SK-N-SH (cell line): ENCODE measurements at regions not wholly inside any gene's neighbourhood (a gene's known extent, or its start where the extent isn't known, plus 50 kb on each side); places are given as distances from the start of the nearest gene placed in this dataset.

Experiments
- GABPA ChIP-seq: IDR thresholded peaks from 2 replicates; pipeline ENCODE4 v1.4.0; 2012; ENCODE audit warnings: low read depth, mild to moderate bottlenecking
- RFX5 ChIP-seq: IDR thresholded peaks from 2 replicates; pipeline ENCODE4 v1.6.1; 2012; ENCODE audit warnings: mild to moderate bottlenecking, improper control_type of control experiment, low read length
- SIN3A ChIP-seq: IDR thresholded peaks from 2 replicates; pipeline ENCODE4 v1.6.1; 2012; ENCODE audit warnings: low read depth, mild to moderate bottlenecking, low read length, moderate library complexity, borderline replicate concordance
- SMC3 ChIP-seq: IDR thresholded peaks from 2 replicates; pipeline ENCODE4 v1.6.1; 2012; ENCODE audit warnings: low read depth, low read length, improper control_type of control experiment
- TEAD4 ChIP-seq: IDR thresholded peaks from 2 replicates; pipeline ENCODE4 v1.4.0; 2012; ENCODE audit warnings: mild to moderate bottlenecking, borderline replicate concordance; ENCODE audit not compliant: insufficient read depth
- TF ChIP-seq, protein P1 (sequence below): fragments of 200-600 bp; sonication (generic); IDR thresholded peaks from 2 replicates; pipeline ENCODE4 v1.6.1; 2017; ENCODE audit warnings: antibody characterized with exemption, mild to moderate bottlenecking, moderate library complexity

DNA sequence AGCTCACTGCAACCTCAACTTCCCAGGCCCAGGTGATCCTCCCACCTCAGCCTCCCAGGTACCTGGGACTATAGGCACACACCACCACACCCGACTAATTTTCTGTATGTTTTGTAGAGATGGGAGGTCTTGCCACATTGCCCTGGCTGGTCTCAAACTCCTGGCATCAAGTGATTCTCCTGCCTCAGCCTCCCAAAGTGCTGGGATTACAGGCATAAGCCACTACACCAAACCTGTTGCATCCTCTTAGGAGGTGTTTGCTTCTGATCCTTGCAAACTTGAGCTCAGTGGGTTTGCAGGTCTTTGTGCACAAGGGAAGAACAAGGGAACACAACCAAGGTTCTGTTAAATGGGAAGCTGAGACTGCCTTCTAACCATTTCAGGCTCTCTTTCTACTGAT is 184.6 kb downstream of the ARHGAP12 start:
- no peak for TF ChIP-seq TEAD4
- TF ChIP-seq SMC3 = no peak
- TF ChIP-seq SIN3A = no peak
- TF ChIP-seq, protein P1, sequence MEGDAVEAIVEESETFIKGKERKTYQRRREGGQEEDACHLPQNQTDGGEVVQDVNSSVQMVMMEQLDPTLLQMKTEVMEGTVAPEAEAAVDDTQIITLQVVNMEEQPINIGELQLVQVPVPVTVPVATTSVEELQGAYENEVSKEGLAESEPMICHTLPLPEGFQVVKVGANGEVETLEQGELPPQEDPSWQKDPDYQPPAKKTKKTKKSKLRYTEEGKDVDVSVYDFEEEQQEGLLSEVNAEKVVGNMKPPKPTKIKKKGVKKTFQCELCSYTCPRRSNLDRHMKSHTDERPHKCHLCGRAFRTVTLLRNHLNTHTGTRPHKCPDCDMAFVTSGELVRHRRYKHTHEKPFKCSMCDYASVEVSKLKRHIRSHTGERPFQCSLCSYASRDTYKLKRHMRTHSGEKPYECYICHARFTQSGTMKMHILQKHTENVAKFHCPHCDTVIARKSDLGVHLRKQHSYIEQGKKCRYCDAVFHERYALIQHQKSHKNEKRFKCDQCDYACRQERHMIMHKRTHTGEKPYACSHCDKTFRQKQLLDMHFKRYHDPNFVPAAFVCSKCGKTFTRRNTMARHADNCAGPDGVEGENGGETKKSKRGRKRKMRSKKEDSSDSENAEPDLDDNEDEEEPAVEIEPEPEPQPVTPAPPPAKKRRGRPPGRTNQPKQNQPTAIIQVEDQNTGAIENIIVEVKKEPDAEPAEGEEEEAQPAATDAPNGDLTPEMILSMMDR = no peak
- TF ChIP-seq GABPA = no peak
- TF ChIP-seq RFX5 = no peak
